ENCODE measurements at regions not wholly inside any gene's neighbourhood (a gene's known extent, or its start where the extent isn't known, plus 50 kb on each side); places are given as distances from the start of the nearest gene placed in this dataset.

GRCh38 chr9:86714999-86715398 lies 232.3 kb downstream of the GAS1 start:
- TF ChIP-seq, protein P1, sequence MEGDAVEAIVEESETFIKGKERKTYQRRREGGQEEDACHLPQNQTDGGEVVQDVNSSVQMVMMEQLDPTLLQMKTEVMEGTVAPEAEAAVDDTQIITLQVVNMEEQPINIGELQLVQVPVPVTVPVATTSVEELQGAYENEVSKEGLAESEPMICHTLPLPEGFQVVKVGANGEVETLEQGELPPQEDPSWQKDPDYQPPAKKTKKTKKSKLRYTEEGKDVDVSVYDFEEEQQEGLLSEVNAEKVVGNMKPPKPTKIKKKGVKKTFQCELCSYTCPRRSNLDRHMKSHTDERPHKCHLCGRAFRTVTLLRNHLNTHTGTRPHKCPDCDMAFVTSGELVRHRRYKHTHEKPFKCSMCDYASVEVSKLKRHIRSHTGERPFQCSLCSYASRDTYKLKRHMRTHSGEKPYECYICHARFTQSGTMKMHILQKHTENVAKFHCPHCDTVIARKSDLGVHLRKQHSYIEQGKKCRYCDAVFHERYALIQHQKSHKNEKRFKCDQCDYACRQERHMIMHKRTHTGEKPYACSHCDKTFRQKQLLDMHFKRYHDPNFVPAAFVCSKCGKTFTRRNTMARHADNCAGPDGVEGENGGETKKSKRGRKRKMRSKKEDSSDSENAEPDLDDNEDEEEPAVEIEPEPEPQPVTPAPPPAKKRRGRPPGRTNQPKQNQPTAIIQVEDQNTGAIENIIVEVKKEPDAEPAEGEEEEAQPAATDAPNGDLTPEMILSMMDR (IDR thresholded peaks at IDR 0.05; ENCODE audit: insufficient read depth, low read length, missing control alignments): no peak
- ChIA-PET CTCF (no interaction called here), POLR2A (no interaction called here)
- no peak overlapping the region for H3K4me3 ChIP-seq (ENCODE audit: low read depth, low read length)
- DNase-seq (ENCODE audit: low read depth, low spot score): no peak

DNA sequence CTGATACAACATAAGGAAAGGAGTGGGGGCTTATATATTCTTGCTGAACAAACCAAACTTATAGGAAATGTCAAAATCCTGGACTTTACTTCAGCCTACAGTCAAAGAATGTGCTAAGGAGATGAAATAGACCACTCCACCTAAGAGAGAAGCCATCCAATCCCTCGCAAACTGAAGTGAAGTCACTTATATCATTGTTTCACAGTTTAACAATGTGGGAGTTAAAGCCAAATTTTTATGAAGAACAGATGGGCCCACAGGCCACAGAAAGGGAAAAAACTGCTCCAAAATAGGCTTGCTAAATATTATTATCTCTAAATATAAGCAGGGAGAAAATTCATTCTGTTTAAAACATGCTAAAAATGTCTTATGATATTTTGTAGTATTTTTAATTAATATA lies 233.3 kb downstream of the GAS1 start:
- H3K4me3 ChIP-seq (ENCODE audit: low read depth, low read length): no peak overlapping the region
- POLR2A ChIA-PET: no interaction called here
- CTCF ChIA-PET: no interaction called here
- TF ChIP-seq, protein P1 (IDR thresholded peaks at IDR 0.05; ENCODE audit: insufficient read depth, low read length, missing control alignments): no peak
- DNase-seq (ENCODE audit: low read depth, low spot score): no peak

GRCh38 chr9:86713470-86713869 lies 233.8 kb downstream of the GAS1 start:
- ChIA-PET CTCF (no interaction called here), POLR2A (no interaction called here)
- H3K4me3 ChIP-seq (ENCODE audit: low read depth, low read length): no peak overlapping the region
- peak; percentile 53 for DNase-seq (ENCODE audit: low read depth, low spot score)
- TF ChIP-seq, protein P1 (IDR thresholded peaks at IDR 0.05; ENCODE audit: insufficient read depth, low read length, missing control alignments): no peak

- TF ChIP-seq, protein P1 (IDR thresholded peaks at IDR 0.05; ENCODE audit: insufficient read depth, low read length, missing control alignments): no peak
Measured at GRCh38 chr9:86708918-86709835, 238.1 kb downstream of the GAS1 start.

GRCh38 chr9:86707932-86708510 lies 239.3 kb downstream of the GAS1 start:
- TF ChIP-seq, protein P1 (IDR thresholded peaks at IDR 0.05; ENCODE audit: insufficient read depth, low read length, missing control alignments): no peak
- POLR2A ChIA-PET: no interaction called here
- H3K4me3 ChIP-seq (ENCODE audit: low read depth, low read length): no peak overlapping the region
- no peak for DNase-seq (ENCODE audit: low read depth, low spot score)
- CTCF ChIA-PET: interaction anchor here (1.0 kb wide), 1 partner anchor 15 kb away, joined by 3 read pairs; no protein-coding TSS in a partner anchor

More at GRCh38 chr9:86708918-86709835, 238.1 kb downstream of the GAS1 start:
- DNase-seq (ENCODE audit: low read depth, low spot score): no peak
- CTCF ChIA-PET: no interaction called here
- POLR2A ChIA-PET: no interaction called here
- no peak overlapping the region for H3K4me3 ChIP-seq (ENCODE audit: low read depth, low read length)

DNA sequence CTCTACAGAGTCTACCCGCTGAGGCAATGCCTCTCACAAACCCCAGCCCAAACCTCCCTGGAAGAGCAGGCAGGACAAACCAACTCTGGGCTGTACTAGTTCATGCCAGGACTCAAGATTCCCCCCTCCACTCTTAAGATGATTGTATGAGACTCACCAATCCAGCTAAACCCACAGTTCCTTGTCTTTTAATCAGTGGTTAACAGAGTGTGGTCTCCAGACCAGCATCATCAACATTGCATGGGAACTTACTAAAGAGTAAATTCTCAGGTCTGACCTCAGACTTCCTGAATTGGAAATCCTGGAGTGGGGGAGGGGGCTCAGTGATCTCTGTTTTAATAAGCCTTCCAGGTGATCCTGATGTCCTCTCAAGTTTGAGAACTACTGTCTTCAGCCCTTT lies 240.9 kb downstream of the GAS1 start:
- DNase-seq (ENCODE audit: low read depth, low spot score): no peak
- POLR2A ChIA-PET: no interaction called here
- TF ChIP-seq, protein P1 (IDR thresholded peaks at IDR 0.05; ENCODE audit: insufficient read depth, low read length, missing control alignments): no peak
- H3K4me3 ChIP-seq (ENCODE audit: low read depth, low read length): no peak overlapping the region
- CTCF ChIA-PET: interaction anchor here (0.8 to 1.5 kb wide), 2 partner anchors 10 to 220 kb away, joined by 3 to 5 read pairs; no protein-coding TSS in a partner anchor
